Naive thymus-derived CD8-positive, alpha-beta T cell (primary cell): ENCODE measurements at regions not wholly inside any gene's neighbourhood (a gene's known extent, or its start where the extent isn't known, plus 50 kb on each side); places are given as distances from the start of the nearest gene placed in this dataset.

Source experiments
- ATAC-seq, 2 donors: fragments of 150-1000 bp; cut with Tn5 transposase in 1 of 2; sonication (Bioruptor Pico), chemical (Tn5 transposase) in 1 of 2; 1 replicate in 1 of 2; 2 replicates in 1 of 2; pipeline ENCODE4 v1.10.0; 2021; ENCODE audit warnings: mild to moderate bottlenecking in 2 of 2, moderate library complexity in 2 of 2
- POLR2A ChIA-PET: fragments of 350-600 bp; sonication (Branson Sonifier 250); formaldehyde crosslinking; loops from one replicate; lab custom pipeline; 2021; ENCODE audit warnings: antibody characterized with exemption; lab: Charles Lee
- DNase-seq, 10 donors: peaks; one replicate each; pipeline versions ENCODE4 v3.0.0 to v3.0.0-alpha.2; 2020 to 2022
- H3K27ac Mint-ChIP-seq, 10 donors: one replicate each; pipeline ENCODE4 v1.8.0; 2020 to 2022; ENCODE audit warnings: mild to moderate bottlenecking in 10 of 10, mixed read lengths in 10 of 10, moderate library complexity in 4 of 10, inconsistent platforms in 1 of 10
- H3K27me3 Mint-ChIP-seq, 5 donors: one replicate each; pipeline ENCODE4 v1.8.0; 2021 to 2022; ENCODE audit warnings: mixed read lengths in 5 of 5
- H3K36me3 Mint-ChIP-seq, 3 donors: one replicate each; pipeline ENCODE4 v1.8.0; 2020 to 2022; ENCODE audit warnings: mixed read lengths in 3 of 3, mild to moderate bottlenecking in 2 of 3, inconsistent platforms in 1 of 3
- H3K4me1 Mint-ChIP-seq, 4 donors: one replicate each; pipeline ENCODE4 v1.8.0; 2021 to 2022; ENCODE audit warnings: mixed read lengths in 4 of 4
- H3K4me3 Mint-ChIP-seq, 10 donors: one replicate each; pipeline ENCODE4 v1.8.0; 2020 to 2022; ENCODE audit warnings: mild to moderate bottlenecking in 10 of 10, mixed read lengths in 10 of 10, moderate library complexity in 6 of 10, inconsistent platforms in 1 of 10
- H3K9me3 Mint-ChIP-seq, 9 donors: one replicate each; pipeline ENCODE4 v1.8.0; 2020 to 2022; ENCODE audit warnings: mixed read lengths in 9 of 9, mild to moderate bottlenecking in 3 of 9, inconsistent platforms in 1 of 9, moderate library complexity in 1 of 9

DNA sequence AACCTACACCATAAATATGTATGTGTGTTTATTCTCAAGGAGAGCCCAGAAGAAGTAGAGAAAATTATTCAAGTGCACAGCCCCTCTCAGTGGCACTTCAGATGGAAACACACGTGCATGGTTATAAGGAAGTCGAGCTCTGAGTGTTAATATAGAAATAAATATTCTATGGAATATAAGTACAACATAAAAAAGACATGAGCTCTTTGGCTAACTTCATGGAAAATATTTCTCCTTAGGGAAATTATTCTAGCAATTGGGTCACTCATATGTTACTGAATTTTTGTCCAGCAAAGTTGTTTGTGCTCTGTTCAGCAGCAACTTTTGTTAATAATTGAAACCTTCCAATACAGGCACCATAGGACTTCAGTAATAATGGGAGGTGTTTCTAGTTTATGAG is 939.0 kb downstream of the LRFN5 start:
- DNase-seq (no peak), ATAC-seq (no peak)
- Mint-ChIP-seq H3K4me3 (no peak overlapping the region), H3K9me3 (peaks cover 3 to 47% (median 13%) of the 10 kb centered on the region in 9 donors), H3K36me3 (peaks cover 0 to 6% (median 0%) of the 10 kb centered on the region in 3 donors), H3K27ac (no peak overlapping the region), H3K27me3 (no peaks in the 10 kb centered on the region), H3K4me1 (no peaks in the 10 kb centered on the region)
- POLR2A ChIA-PET = no interaction called here

GRCh38 chr14:42541535-42542001 is 934.9 kb downstream of the LRFN5 start:
- Mint-ChIP-seq H3K36me3 (no peaks in the 10 kb centered on the region), H3K4me3 (no peak overlapping the region), H3K27ac (no peak overlapping the region), H3K27me3 (no peaks in the 10 kb centered on the region), H3K4me1 (no peaks in the 10 kb centered on the region), H3K9me3 (peaks cover 0 to 50% (median 7%) of the 10 kb centered on the region in 9 donors)
- DNase-seq (no peak), ATAC-seq (no peak)
- POLR2A ChIA-PET = no interaction called here

- Mint-ChIP-seq H3K27me3 (no peaks in the 10 kb centered on the region), H3K4me1 (no peaks in the 10 kb centered on the region), H3K9me3 (peaks cover 0 to 20% (median 5%) of the 10 kb centered on the region in 9 donors), H3K36me3 (no peaks in the 10 kb centered on the region), H3K4me3 (no peak overlapping the region), H3K27ac (no peak overlapping the region)
- DNase-seq = no peak
- no peak for ATAC-seq
- POLR2A ChIA-PET = no interaction called here
Measured at GRCh38 chr14:42535397-42535796, 928.7 kb downstream of the LRFN5 start.

DNA sequence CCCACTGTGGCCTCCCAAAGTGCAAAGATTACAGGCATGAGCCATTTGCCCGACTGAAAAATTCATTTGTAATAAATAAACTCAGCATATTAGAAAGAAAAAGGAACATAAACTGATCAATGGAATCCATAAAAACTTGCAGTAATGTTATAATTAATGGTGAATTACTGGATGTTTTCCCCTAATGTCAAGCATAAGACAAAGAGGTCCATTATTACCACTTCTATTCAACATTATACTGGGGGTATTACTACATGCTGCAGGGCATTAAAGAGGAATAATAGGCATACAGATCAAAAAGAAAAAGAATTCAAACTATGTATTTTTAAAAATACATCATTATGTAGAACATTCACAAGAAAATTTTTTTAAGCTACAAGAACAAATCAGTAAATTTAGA is 926.8 kb downstream of the LRFN5 start:
- Mint-ChIP-seq H3K27ac (no peak overlapping the region), H3K4me3 (no peak overlapping the region), H3K36me3 (no peaks in the 10 kb centered on the region), H3K4me1 (no peaks in the 10 kb centered on the region), H3K9me3 (peaks cover 0 to 29% (median 5%) of the 10 kb centered on the region in 9 donors), H3K27me3 (no peaks in the 10 kb centered on the region)
- DNase-seq (no peak), ATAC-seq (no peak)
- POLR2A ChIA-PET = no interaction called here

GRCh38 chr14:42532194-42532593 is 925.5 kb downstream of the LRFN5 start:
- Mint-ChIP-seq H3K27ac (no peak overlapping the region), H3K4me1 (no peaks in the 10 kb centered on the region), H3K27me3 (no peaks in the 10 kb centered on the region), H3K9me3 (peaks cover 0 to 25% (median 5%) of the 10 kb centered on the region in 9 donors), H3K36me3 (no peaks in the 10 kb centered on the region), H3K4me3 (no peak overlapping the region)
- DNase-seq (no peak), ATAC-seq (no peak)
- POLR2A ChIA-PET = no interaction called here

- H3K9me3 Mint-ChIP-seq = peaks cover 0 to 11% (median 5%) of the 10 kb centered on the region in 9 donors
- H3K27ac Mint-ChIP-seq = no peak overlapping the region
- no peak overlapping the region for H3K4me3 Mint-ChIP-seq
- no peaks in the 10 kb centered on the region for H3K36me3 Mint-ChIP-seq
- POLR2A ChIA-PET = no interaction called here
- H3K4me1 Mint-ChIP-seq = peaks cover 0 to 3% (median 0%) of the 10 kb centered on the region in 4 donors
- DNase-seq (no peak), ATAC-seq (no peak)
- H3K27me3 Mint-ChIP-seq = no peaks in the 10 kb centered on the region
Measured at GRCh38 chr14:42527141-42527540, 920.5 kb downstream of the LRFN5 start.

DNA sequence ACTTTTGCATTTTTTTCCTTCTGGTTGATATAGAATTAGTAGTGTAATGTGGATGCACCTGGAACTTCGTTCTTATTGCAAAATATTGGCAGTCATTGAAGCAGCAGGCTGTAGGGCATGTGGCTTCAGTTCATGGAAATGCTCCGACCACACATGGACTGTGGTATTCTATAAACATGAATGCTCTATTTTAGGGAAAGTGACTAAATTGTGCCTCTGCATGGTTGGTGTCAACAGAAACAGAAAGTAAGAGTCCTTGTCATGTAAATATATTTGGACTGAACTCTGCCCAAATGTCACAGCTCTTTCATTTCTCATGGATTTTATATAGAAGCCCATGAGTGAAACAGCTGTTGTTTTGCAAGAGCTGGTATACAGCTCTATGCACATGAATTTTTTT is 917.0 kb downstream of the LRFN5 start:
- DNase-seq = no peak
- Mint-ChIP-seq H3K36me3 (no peaks in the 10 kb centered on the region), H3K9me3 (peaks cover 0 to 11% (median 4%) of the 10 kb centered on the region in 9 donors), H3K4me1 (peaks cover 0 to 3% (median 0%) of the 10 kb centered on the region in 4 donors), H3K4me3 (no peak overlapping the region), H3K27ac (no peak overlapping the region), H3K27me3 (no peaks in the 10 kb centered on the region)
- no peak for ATAC-seq
- POLR2A ChIA-PET = no interaction called here

DNA sequence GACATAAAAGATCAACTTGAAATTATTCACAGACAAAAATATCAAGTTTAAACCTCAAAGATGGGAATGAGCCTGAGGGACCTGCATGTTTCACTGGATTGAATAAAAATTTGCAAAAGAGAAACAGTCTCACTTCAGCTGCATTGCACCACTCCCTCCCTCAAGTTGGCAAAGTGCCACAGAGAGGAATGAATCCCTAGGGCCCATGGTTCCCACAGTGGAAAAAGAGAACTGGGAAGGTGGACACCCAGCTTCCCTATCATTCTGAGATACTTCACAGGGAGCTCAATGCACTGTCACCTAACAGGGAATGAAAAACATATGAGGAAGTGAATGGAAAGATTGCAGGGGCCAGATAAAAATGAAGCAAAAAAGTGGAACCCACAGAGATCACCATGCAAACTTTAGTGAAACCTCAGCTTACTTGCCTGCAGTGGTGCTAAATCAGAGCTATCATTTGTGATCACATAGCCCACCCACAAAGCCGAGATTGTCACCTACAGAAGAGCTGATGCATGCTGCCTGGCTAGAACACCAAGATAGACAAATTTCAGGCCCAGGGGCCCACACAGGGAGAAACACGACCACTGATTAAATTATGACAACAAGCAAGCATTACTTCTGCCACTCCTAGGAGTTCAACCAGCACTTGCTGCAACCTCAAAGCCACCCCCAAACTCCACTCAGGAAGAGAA is 911.3 kb downstream of the LRFN5 start:
- no peak for DNase-seq
- Mint-ChIP-seq H3K9me3 (peaks cover 0 to 20% (median 6%) of the 10 kb centered on the region in 9 donors), H3K27ac (no peak overlapping the region), H3K4me1 (no peaks in the 10 kb centered on the region), H3K27me3 (no peaks in the 10 kb centered on the region), H3K36me3 (no peaks in the 10 kb centered on the region), H3K4me3 (no peak overlapping the region)
- POLR2A ChIA-PET = no interaction called here
- no peak for ATAC-seq

DNA sequence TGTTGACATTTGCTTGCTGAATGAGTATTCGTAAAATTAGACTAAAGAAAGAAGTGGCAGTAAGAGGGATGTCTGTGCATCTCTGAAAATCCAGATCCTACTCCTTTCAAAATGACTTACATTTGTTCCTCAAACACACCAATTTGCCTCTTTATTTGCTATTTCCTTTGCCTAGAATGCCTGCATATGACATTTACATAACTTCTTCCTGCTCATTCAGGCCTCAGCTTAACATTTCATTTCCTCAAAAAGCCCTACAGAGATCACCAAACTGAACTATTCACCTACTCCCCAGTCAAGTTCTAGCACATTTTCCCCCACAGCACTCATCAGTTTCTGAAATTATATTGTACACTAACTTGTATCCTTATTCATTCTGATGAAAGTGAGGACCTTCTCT is 907.2 kb downstream of the LRFN5 start:
- no peaks in the 10 kb centered on the region for H3K36me3 Mint-ChIP-seq
- no peaks in the 10 kb centered on the region for H3K4me1 Mint-ChIP-seq
- POLR2A ChIA-PET = no interaction called here
- no peak for ATAC-seq
- no peak overlapping the region for H3K4me3 Mint-ChIP-seq
- no peak for DNase-seq
- H3K27ac Mint-ChIP-seq = no peak overlapping the region
- peaks cover 2 to 33% (median 11%) of the 10 kb centered on the region in 9 donors for H3K9me3 Mint-ChIP-seq
- no peaks in the 10 kb centered on the region for H3K27me3 Mint-ChIP-seq

- DNase-seq = no peak
- POLR2A ChIA-PET = no interaction called here
- Mint-ChIP-seq H3K27me3 (no peaks in the 10 kb centered on the region), H3K4me1 (no peaks in the 10 kb centered on the region), H3K36me3 (no peaks in the 10 kb centered on the region), H3K4me3 (no peak overlapping the region), H3K27ac (no peak overlapping the region), H3K9me3 (peaks cover 4 to 38% (median 18%) of the 10 kb centered on the region in 9 donors)
- no peak for ATAC-seq
Measured at GRCh38 chr14:42510071-42510470, 903.4 kb downstream of the LRFN5 start.

- Mint-ChIP-seq H3K4me3 (no peak overlapping the region), H3K36me3 (no peaks in the 10 kb centered on the region), H3K9me3 (peaks cover 4 to 38% (median 18%) of the 10 kb centered on the region in 9 donors), H3K4me1 (no peaks in the 10 kb centered on the region), H3K27ac (no peak overlapping the region), H3K27me3 (no peaks in the 10 kb centered on the region)
- POLR2A ChIA-PET = no interaction called here
- ATAC-seq = no peak
- DNase-seq = no peak
Measured at GRCh38 chr14:42508209-42508946, 901.7 kb downstream of the LRFN5 start.

- H3K4me1 Mint-ChIP-seq = no peaks in the 10 kb centered on the region
- H3K27me3 Mint-ChIP-seq = no peaks in the 10 kb centered on the region
- H3K4me3 Mint-ChIP-seq = no peak overlapping the region
- no peaks in the 10 kb centered on the region for H3K36me3 Mint-ChIP-seq
- no peak overlapping the region for H3K27ac Mint-ChIP-seq
- POLR2A ChIA-PET = no interaction called here
- peaks cover 3 to 20% (median 9%) of the 10 kb centered on the region in 9 donors for H3K9me3 Mint-ChIP-seq
- DNase-seq (no peak), ATAC-seq (no peak)
Measured at GRCh38 chr14:42504433-42504832, 897.8 kb downstream of the LRFN5 start.

DNA sequence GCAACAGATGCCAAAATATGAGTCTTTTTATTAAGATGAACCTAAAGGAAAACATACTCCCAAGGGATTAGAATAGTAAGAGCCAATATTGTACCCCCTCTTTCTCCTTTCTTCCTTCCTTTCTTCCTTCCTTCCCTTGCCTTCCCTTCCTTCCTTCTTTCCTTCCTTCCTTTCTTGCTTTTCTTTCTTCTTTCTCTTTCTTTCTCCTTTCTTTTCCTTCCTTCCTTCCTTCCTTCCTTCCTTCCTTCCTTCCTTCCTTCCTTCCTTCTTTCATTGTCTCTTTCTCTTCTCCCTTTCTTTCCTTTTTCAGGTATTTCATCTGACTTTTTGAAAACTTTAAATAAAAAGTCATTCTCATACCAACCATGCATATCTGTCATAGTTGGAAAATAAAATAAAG is 892.5 kb downstream of the LRFN5 start:
- Mint-ChIP-seq H3K27me3 (no peaks in the 10 kb centered on the region), H3K36me3 (no peaks in the 10 kb centered on the region), H3K4me3 (no peak overlapping the region), H3K9me3 (peaks cover 0 to 9% (median 0%) of the 10 kb centered on the region in 9 donors), H3K27ac (no peak overlapping the region), H3K4me1 (no peaks in the 10 kb centered on the region)
- no peak for ATAC-seq
- POLR2A ChIA-PET = no interaction called here
- DNase-seq = no peak
